GM03348 (cell line): ENCODE measurements at regions not wholly inside any gene's neighbourhood (a gene's known extent, or its start where the extent isn't known, plus 50 kb on each side); places are given as distances from the start of the nearest gene placed in this dataset.
"Not testable (repeated sequence)": the region's sequence is repeated elsewhere in the genome, so short reads cannot be mapped to it uniquely, and the experiment has no call there.

ENCODE experiments used
- DNase-seq: peaks from one replicate; pipeline ENCODE4 v3.0.0; 2012; ENCODE audit warnings: low spot score

DNA sequence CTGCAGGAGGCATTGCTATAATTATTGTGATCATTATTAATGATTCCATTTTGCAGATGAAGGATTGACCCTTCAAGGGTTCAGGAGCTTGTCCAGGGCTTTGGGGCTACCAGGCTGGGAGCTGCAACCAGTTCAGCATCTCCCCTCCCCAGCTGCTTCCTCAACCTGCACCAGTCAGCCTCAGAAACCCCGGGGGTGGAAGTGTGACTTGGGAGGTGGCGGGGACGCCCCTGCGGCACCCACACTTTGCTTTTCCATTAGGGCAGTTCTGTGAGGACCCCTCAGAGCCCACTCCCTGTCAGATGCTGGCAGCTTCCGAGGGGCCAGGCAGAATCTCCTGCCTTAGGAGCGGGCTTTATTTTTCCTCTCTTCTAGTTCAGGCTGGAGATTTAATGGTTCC lies 85.6 kb downstream of the OLFM1 start:
- no peak for DNase-seq

DNA sequence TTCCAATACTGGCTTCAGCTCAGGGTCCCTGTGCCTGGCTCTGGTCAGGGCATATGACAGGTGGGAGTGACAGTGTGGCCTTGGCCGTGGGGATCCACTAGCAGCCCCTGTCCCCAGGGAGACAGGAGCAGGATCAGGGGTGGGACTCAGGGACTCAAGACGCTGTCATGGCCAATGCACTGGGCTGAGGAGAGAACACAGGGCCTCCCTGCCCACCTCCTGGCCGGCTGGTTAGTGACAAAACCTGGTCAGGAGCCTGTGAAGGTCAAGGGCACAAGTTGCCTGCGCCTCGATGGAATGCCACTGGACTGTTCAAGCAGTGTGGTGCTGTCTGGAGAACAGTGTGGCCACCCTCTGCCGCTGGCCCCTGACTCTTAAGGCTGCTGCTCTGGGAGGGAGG lies 86.8 kb downstream of the OLFM1 start:
- DNase-seq: no peak

DNA sequence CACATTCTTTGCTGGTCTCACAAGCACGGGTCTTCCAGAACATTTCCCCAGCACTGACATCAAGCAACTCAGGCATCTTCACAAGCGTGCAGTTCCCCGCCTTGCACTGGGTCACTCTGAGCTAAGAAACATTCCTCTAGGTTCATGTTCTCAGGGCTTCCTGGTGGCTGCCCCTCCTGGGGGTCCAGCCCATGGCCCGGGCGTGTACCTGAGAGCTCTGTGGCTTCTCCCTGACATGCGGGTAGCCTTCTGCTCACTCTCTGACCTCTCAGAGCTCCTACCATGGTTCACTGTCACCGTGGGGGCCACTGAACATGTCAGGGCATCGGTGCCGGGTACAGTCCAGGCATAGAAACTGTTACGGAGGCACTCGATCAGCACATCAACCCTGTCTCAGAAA lies 87.5 kb downstream of the OLFM1 start:
- no peak for DNase-seq

DNA sequence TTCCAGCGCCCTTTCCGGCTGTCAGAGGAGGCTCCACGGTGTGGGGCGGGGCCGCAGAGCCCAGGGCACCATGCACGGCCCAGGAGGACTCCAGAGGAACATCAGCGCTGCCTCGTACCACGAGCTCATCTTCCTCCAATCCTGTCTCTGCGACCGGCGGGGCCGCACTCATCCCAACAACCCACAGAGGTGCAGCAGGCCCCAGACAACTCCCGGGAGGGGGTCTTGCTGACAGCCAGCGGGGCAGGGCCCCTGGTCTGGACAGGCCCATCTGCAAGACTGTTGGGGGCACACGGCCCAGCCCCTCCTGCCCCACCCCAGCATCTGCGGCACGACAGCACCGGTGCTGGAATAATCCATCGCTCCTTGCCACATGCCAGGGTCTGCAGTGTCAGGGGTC lies 88.8 kb downstream of the OLFM1 start:
- DNase-seq: no peak

DNA sequence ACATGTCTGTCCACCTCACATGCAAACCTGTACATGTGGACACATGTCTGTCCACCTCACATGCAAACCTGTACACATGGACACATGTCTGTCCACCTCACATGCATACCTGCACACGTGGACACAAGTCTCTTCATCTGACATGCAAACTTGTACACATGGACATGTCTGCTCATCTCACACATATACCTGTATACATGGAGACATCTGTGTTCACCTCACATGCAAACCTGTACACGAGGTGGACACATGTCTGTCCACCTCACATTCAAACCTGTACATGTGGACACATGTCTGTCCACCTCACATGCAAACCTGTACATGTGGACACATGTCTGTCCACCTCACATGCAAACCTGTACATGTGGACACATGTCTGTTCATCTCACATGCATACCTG lies 90.1 kb downstream of the OLFM1 start:
- not testable (repeated sequence) for DNase-seq

DNA sequence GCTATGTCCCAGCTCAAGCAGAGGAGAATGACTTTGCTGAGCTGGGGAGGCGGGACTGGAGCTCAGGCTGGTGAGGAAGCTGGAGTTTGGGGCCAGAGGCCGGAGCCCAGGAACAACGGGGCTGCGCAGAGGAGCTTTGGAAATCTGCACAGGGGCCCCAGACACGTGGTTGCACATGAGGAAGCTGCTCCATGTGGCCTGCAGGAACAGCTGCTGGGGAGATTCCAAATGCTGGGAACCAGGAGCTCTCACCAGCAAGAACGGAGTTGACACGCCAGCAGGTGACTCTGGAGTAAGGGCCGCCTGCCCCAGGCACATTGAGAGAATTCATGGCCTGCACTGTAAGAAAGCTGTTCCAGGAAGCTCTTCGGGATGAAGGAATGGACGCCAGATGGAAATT lies 91.0 kb downstream of the OLFM1 start:
- no peak for DNase-seq

DNA sequence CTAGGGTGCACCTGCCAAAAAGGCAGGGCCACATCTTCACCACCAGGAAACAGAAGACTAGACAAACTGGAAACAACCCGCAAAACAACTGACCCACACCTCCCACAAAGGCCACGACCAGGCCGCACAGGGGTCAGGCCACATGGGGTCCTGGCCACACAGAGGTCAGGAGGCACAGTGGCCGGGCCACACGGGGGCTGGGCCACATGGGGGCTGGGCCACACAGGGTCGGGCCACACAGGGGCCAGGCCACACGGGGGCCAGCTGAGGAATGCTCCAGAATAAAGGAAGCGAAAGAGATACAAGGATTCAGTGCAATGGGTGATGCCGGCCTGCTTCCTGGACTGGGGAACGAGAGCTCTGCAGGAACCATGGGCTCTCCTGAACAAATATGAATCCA lies 91.6 kb downstream of the OLFM1 start:
- no peak for DNase-seq

DNA sequence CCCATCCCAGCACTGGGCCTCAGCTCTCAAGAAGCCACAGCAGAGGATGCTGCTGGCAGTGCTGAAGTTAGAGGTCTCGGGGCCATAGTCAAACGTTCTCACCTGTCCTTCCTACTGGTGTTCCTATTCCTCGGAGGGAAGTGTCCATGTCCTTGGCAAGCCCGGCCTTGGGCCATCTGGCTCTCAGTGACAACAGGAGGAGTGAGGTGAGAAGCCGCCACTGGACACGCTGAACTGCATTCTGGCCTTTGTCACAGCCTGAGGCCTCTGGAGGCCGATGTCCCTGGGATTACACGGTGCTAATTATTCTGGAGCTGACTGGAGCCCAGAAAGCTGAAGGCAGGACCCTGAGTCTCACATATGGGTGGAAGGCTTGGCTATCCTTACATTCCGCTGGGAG lies 92.5 kb downstream of the OLFM1 start:
- DNase-seq: no peak

DNA sequence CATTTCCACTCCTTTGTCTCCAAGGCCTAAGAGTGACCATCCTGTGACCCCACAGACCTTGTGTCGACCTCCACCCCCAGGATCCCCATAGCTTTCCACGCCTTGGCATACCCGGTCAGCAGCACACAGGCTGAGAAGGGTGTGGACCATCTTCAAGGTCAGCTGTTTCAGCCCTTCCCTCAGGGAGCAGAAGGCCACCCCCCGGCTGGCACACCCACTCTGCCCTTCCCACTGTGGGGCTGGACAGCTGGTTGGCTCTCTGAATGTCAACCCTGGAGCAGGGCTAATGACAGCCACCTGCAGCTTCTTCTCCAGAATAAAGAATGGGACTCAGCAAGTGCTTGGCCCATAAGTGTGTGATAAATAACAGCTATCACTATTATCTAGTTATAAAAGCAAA lies 93.1 kb downstream of the OLFM1 start:
- DNase-seq: no peak

DNA sequence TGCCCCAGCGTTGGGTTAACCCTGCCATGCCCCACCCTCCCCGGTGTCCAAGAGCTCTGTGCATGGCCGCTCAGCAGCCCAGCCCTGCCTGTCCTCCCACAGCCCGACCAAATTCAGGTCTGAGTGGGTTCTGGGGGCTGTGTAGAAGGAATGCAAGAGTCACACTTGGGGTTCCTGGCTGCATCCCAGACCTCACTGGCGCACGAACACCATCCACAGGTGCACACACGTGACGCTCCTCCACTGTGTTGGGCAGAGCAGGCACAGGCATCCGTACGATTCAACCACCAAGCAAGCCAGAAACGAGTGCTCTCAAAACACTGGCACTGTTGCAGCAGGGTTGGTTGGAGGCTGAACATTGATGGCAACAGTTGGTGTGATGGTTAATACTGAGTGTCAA lies 93.9 kb downstream of the OLFM1 start:
- no peak for DNase-seq

DNA sequence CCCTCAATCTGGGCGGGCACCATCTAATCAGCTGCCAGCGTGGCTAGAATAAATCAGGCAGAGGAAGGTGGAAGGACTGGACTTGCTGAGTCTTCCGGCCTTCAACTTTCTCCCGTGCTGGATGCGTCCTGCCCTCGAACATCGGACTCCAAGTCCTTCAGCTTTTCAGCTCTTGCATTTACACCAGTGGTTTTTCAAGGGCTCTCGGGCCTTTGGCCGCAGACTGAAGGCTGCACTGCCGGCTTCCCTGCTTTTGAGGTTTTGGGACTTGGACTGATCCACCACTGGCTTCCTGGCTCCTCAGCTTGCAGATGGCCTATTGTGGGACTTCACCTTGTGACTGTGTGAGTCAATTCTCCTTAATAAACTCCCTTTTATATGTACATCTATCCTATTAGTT lies 94.4 kb downstream of the OLFM1 start:
- not testable (repeated sequence) for DNase-seq

DNA sequence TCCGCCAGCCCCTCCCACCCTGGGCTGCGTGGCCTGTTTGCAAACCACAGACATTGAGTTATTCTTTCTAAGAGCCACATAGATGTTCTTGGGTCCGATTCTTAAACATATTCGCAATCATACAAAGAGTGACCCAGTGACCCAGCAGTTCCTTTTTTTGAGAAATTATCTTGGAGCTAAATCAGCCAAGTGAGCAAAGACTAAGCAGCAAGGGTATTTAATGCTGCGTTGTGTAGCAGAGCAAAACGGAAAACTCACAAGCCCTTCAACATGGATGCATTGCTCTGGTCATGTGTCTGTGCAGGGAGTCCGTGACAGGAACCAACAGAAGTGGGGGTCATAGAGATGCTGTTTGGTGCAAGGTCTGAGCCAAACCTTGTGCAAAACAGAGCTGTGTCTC lies 95.6 kb downstream of the OLFM1 start:
- no peak for DNase-seq

DNA sequence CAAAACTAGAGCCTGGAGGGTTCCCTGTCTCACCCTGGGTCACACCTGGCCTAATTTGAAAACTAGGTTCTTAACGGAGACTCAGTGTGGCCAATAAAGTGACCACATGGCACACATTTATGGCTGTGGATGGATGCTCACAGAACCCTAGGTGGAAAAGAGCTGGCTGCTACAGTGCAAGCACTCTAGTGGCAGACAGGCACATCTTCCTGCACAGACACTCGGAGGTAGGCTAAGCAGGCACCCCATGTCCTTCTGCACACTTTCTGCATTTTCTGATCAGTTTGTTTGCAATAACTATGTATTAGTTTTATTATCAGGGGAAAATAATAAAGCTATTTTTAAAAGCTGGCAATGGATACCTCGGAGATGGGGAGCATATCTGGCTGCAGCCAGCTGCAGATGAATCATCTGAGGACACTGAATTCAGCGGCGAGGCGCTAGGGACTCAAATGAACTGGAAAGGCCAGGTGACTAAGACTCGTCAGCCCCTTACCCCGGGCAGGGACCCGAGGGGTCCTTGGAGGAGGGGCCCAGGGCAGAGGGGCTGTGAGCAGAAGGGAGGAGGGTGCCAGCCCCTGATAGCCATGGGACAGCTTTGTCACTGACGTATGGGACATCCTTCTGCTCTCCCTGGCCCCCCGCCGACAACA lies 96.2 kb downstream of the OLFM1 start:
- no peak for DNase-seq

DNA sequence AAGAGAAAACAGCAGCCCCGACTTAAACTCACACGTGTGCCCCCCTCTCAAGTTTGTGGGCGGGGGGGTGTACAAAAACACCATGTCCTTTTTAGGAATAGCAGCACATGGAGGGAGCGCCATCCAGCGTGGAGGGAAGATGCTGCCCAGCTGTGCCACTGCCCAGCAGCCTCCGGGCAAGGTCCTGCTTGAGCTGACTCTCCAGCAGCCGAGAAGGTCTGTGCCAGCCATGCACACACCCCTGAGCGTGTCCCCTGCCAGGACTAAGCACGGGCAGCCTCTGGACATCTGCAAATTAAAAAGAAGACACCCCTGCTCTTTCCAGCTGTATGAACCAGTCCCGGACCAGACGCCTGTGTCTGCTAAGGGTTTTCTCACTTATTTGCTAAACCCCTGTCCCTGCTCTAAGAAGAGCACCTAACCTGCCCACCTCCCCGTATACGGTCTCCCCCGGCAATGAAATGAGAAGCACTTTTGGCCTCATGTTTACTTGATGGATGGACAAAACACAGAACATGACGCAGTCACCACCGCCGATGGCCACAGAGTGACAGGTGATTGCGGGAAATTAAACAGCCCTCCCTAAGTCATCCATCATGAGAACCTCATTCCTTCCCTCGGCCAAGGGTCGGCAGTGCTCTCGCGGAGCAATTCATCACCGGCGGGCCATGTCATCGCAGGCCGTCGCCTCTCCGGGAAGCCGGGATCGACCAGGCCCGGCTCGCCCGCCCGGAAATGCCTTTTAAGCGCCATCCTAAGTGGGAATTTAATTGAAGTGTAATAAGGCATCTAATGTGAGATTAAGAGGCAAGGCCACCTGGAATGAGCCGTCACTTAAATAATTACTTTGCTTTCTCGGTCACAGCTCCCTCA lies 96.9 kb downstream of the OLFM1 start:
- DNase-seq: no peak

DNA sequence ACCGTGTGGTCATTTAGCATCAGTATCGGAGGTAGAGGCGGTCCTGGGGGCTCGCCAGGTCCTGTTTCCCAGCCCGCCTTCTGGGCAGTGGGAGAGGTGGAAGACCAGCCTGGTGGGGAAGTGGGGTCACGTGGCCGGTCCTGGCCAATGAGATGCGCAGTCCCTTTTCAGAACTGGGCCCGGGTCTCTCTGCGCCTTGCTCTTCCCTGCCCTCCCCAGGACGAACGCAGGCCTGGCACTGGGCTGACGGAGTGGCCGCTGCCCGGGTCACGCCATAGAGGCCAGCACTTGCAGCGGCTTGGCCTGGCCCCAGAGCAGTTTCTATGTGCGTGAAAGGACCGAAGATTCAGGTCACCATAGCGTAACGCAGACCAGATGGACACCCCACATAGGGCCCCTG lies 97.6 kb downstream of the OLFM1 start:
- DNase-seq: no peak

DNA sequence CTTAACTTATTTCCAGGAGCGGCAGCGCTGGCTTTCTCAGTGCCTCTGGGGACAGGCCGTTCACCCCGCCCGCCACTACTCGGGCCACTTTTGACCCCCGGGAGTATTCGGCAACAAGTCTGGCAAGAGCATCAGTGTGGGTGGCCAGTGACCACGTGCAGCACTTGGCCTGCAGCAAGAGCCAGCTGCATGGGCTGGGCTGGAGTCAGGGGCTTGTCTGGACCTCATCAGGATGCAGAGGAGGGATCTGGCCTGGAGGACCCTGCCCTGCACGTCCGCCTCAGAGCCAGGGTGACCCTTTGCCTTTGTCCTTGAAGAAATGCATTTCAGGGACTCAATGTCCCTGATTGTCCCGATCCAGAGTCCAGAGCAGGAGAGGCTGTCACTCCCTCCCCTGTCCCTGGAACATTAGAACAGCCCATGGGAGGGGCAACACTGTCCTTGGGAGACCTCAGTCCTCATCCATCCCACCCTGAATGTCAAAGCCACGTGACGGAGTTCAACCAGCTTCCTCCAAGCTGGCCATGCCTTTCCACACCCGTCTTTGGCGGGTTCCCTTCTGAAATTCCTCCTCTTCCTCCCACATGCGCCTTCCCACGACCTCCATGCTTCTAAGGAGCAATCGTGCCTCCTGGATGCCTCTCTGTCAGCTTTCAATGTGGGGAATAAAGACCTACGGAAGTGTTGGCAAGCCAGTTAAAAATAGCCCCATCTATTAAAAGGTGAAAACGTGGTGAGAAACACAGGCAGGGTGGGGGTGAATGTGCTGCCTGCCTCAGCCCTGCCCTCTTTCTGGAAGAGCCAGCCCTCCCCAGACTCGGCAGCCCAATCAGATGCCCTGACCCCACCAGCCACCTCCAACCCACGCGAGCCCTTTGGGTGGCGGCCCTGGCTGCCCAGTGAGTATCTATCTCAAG lies 99.0 kb downstream of the OLFM1 start:
- no peak for DNase-seq

DNA sequence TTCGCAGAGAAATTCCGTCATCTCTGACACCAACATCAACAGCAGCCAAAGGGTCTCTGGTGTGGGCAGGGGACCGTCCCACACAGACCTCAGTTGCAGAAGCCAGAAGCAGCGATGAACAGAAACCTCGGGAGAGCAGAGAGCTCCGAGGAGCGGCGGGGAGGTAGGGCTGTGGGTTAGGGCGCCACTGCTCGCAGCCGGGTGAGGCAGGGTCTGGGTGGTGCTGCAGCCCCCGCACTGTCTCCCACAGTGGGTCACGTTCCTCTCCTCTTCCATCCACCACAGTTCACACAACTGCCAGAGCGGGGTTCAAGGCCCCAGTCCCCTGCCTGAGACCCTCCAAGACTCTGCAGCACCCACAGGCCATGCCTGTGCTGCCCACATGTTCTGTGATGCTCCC lies 99.9 kb downstream of the OLFM1 start:
- DNase-seq: no peak

DNA sequence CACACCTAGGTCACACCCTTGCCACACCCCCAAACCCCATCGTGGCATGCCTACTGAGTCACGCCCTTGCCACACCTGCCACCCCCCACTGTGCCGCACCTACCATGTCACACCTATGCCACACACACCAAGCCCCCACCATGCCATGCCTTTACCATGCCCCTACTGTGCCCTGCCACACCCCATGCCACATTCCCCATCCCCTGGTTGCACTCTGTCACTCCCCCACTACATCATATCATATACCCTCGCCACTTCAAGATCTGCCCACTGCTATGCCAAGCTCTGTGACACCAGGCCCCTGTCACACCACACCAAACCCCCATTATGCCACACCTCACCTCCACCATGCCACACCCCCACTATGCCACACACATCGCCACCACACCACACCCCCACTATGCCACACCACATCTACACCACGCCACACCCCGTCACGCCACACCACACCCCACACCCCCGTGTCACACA lies 101.2 kb downstream of the OLFM1 start:
- DNase-seq: no peak

DNA sequence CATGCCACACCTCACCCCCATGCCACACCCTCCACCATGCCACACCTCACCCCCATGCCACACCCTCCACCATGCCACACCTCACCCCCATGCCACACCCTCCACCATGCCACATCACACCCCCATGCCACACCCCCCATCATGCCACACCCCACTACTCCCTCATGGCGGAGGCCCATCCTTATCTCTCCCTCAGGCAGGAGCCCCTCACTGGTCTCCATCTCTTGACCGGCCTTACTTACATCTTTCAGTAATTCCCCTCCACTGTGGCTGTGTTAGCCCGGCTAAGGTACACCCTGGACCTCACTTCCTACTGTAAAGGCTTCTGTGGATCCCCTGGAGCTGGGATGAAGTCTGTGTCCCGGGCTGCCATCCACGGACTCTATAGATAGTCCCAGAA lies 102.0 kb downstream of the OLFM1 start:
- no peak for DNase-seq

DNA sequence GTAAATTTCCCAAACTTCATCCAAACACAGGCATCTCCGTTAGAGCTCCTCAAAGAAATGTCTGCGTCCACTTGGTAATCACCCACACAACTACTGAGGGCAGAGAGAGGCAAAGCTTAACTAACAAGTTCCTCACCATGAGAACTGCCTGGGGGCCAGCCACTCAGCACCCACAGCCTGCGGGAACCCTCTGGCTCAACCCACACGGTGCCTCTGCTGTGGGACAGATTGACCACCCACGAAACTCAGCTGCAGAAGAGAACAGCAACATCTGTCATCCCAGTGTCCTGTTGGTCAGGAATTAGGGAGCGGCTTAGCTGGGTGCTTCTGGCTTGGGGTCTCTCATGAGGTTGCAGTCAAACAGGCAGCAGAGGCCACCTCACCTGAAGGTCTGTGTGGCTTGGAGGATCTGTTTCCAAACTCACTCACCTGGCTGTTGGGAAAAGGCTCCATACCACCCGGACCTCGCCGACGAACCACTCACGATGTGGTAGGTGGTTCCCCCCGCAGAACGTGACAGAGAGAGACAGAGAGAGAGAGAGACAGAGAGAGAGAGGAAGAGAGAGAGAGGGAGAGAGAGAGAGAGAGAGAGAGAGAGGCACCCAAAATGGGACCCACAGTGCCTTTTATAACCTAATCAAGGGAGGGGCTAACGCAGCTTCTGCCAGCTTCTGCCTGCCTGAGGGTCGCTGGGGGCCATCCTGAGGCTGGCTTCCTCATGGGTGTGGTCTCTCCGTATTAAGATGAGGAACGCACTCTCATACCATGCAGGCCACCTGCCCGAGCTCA lies 103.5 kb downstream of the OLFM1 start:
- no peak for DNase-seq

DNA sequence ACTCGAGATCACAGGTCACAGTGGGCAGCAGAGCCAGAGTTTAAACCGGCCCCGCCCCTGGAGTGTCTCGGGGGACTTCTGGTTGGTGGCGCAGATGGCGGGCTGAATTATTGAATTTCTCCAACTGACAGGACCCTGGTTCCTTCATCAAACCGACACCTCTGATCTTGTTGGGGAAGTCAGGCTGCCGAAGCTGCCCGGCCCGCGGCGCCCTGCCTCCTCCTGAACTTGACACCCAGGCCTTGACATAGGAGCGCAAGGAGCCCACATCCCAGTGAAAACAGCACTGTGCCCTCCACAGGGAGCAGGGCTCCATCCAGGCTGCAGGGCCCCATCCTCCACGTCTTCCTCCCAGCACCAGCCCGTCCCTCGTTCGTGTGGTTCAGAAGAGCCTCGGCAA lies 105.2 kb downstream of the OLFM1 start:
- no peak for DNase-seq

DNA sequence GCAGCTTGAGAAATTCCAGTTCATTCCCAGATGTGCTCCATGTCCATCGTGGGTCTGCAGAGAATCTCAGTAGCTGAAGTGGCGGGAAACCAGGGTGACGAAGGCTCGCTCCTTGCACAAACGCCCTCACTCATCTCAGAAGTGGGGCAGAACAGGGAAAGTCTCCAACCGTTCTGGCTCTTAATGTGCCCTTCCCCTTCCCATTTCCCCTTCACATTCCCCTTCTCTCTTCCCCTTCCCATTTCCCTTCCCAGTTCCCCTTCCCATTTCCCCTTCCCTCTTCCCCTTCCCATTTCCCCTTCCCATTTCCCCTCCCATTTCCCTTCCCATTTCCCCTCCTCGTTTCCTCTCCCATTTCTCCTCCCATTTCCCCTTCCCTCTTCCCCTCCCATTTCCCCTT lies 108.5 kb downstream of the OLFM1 start:
- DNase-seq: not testable (repeated sequence)
